Lung (tissue), 11 donors: ENCODE measurements at regions not wholly inside any gene's neighbourhood (a gene's known extent, or its start where the extent isn't known, plus 50 kb on each side); places are given as distances from the start of the nearest gene placed in this dataset.

Source experiments
- ATAC-seq: fragments of 200-7000 bp; cut with Tn5 transposase; one replicate; pipeline ENCODE4 v1.9.1; 2020; ENCODE audit warnings: moderate number of reproducible peaks; ENCODE audit not compliant: insufficient read depth, low FRiP score
- DNase-seq, 3 donors: peaks; one replicate each; pipeline ENCODE4 v3.0.0-alpha.2; 2013 to 2017
- H3K27ac ChIP-seq, 2 donors: one replicate each; pipeline ENCODE4 v1.5.1; 2013; ENCODE audit warnings: mild to moderate bottlenecking in 2 of 2, moderate library complexity in 2 of 2, control low read depth in 1 of 2, inconsistent platforms in 1 of 2, low read depth in 1 of 2, low read length in 1 of 2
- H3K27me3 ChIP-seq, 3 donors: one replicate each; pipeline ENCODE4 v1.5.1; 2013; ENCODE audit warnings: low read length in 2 of 3; ENCODE audit not compliant: control insufficient read depth in 3 of 3, insufficient read depth in 3 of 3
- H3K36me3 ChIP-seq, 4 donors: one replicate each; pipeline ENCODE4 v1.5.1; 2013; ENCODE audit warnings: low read length in 4 of 4, mild to moderate bottlenecking in 1 of 4, moderate library complexity in 1 of 4; ENCODE audit not compliant: control insufficient read depth in 4 of 4, insufficient read depth in 4 of 4
- H3K4me1 ChIP-seq, 5 donors: one replicate each; pipeline ENCODE4 v1.5.1; 2013; ENCODE audit warnings: low read length in 5 of 5, mild to moderate bottlenecking in 2 of 5, moderate library complexity in 1 of 5; ENCODE audit not compliant: control insufficient read depth in 5 of 5, insufficient read depth in 5 of 5
- H3K4me3 ChIP-seq: one replicate; pipeline ENCODE4 v1.5.1; 2013; ENCODE audit warnings: mild to moderate bottlenecking, control low read depth, moderate library complexity
- H3K9ac ChIP-seq, 2 donors: one replicate each; pipeline ENCODE4 v1.5.1; 2013; ENCODE audit warnings: low read length in 2 of 2, control low read depth in 1 of 2; ENCODE audit not compliant: insufficient read depth in 1 of 2
- H3K9me3 ChIP-seq, 4 donors: one replicate each; pipeline ENCODE4 v1.5.1; 2013; ENCODE audit warnings: low read length in 3 of 4, mild to moderate bottlenecking in 1 of 4, moderate library complexity in 1 of 4; ENCODE audit not compliant: control insufficient read depth in 4 of 4, insufficient read depth in 3 of 4
- whole genome bisulfite sequencing, 2 donors: extraction: QIAGEN DNeasy Blood & Tissue Kit; methylation state at CpG; one replicate each; pipeline ENCODE4 v1.1.7; 2013; 5-methylcytosine and 5-hydroxymethylcytosine counted together
- TF ChIP-seq, protein P1 (sequence below): IDR thresholded peaks from 2 replicates; pipeline ENCODE4 v1.5.1; 2012; ENCODE audit warnings: mild to moderate bottlenecking; ENCODE audit errors: control extremely low read depth, extremely low read depth
- donor health status: control.
- donor health status: control.
- donor health status: Bipolar disorder and iron deficiency.
- donor health status: healthy.
- donor health status: DM: yes; HTN: yes; CAD: no.

GRCh38 chr15:31156226-31156625 is 54.7 kb upstream of the TRPM1 start:
- H3K9ac ChIP-seq = no peak overlapping the region

GRCh38 chr15:31156808-31157207 is 55.3 kb upstream of the TRPM1 start:
- WGBS, 2 donors = 93 to 94% methylated on average over 4 of the region's 4 CpGs
- no peak for DNase-seq
- TF ChIP-seq, protein P1, sequence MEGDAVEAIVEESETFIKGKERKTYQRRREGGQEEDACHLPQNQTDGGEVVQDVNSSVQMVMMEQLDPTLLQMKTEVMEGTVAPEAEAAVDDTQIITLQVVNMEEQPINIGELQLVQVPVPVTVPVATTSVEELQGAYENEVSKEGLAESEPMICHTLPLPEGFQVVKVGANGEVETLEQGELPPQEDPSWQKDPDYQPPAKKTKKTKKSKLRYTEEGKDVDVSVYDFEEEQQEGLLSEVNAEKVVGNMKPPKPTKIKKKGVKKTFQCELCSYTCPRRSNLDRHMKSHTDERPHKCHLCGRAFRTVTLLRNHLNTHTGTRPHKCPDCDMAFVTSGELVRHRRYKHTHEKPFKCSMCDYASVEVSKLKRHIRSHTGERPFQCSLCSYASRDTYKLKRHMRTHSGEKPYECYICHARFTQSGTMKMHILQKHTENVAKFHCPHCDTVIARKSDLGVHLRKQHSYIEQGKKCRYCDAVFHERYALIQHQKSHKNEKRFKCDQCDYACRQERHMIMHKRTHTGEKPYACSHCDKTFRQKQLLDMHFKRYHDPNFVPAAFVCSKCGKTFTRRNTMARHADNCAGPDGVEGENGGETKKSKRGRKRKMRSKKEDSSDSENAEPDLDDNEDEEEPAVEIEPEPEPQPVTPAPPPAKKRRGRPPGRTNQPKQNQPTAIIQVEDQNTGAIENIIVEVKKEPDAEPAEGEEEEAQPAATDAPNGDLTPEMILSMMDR = no peak
- no peak overlapping the region for H3K4me3 ChIP-seq
- H3K9me3 ChIP-seq = no peaks in the 10 kb centered on the region
- no peak overlapping the region for H3K27ac ChIP-seq
- no peaks in the 10 kb centered on the region for H3K36me3 ChIP-seq
- H3K4me1 ChIP-seq = no peaks in the 10 kb centered on the region
- H3K27me3 ChIP-seq = no peaks in the 10 kb centered on the region
- no peak for ATAC-seq
- no peak overlapping the region for H3K9ac ChIP-seq

More at GRCh38 chr15:31156226-31156625, 54.7 kb upstream of the TRPM1 start:
- DNase-seq (no peak), ATAC-seq (no peak)
- TF ChIP-seq, protein P1 = no peak
- no peaks in the 10 kb centered on the region for H3K27me3 ChIP-seq
- no peak overlapping the region for H3K27ac ChIP-seq
- no peaks in the 10 kb centered on the region for H3K9me3 ChIP-seq
- no peaks in the 10 kb centered on the region for H3K4me1 ChIP-seq
- H3K4me3 ChIP-seq = no peak overlapping the region
- no peaks in the 10 kb centered on the region for H3K36me3 ChIP-seq
- 98 to 100% methylated on average over 1 of the region's 1 CpG for WGBS, 2 donors

DNA sequence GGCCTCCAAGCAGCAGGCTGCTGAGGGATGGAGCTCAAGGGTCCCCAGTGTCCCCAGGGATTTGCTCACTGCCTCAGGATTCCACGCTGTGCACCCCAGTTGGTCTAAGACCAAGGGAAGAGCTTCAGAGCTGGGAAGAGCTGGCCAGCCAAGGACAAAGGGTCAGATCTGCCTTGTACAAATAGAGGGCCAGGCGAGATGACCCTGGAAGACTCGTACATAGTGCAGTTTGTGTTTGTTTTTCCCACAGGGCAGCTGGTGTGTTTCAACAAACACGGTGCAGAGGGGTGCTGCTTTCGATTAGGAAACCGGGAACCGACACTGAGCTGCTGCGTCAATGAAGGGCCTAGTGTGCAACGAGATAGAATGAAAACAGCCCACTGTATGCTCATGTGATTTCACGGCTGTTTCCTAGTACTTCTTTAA is 56.1 kb upstream of the TRPM1 start:
- TF ChIP-seq, protein P1 = no peak
- no peak overlapping the region for H3K4me3 ChIP-seq
- H3K27ac ChIP-seq = no peak overlapping the region
- ATAC-seq (no peak), DNase-seq (peak; percentile 31 to 62 (median 56))
- H3K9me3 ChIP-seq = no peaks in the 10 kb centered on the region
- no peaks in the 10 kb centered on the region for H3K27me3 ChIP-seq
- WGBS, 2 donors = 71 to 85% methylated on average over 10 of the region's 10 CpGs
- H3K36me3 ChIP-seq = no peaks in the 10 kb centered on the region
- no peak overlapping the region for H3K9ac ChIP-seq
- no peaks in the 10 kb centered on the region for H3K4me1 ChIP-seq

- DNase-seq (peak in 1 of 3 donors; percentile 21), ATAC-seq (no peak)
- 60 to 78% methylated on average over 11 of the region's 11 CpGs for WGBS, 2 donors
- no peaks in the 10 kb centered on the region for H3K4me1 ChIP-seq
- TF ChIP-seq, protein P1 = no peak
- no peaks in the 10 kb centered on the region for H3K36me3 ChIP-seq
- no peak overlapping the region for H3K9ac ChIP-seq
- no peaks in the 10 kb centered on the region for H3K27me3 ChIP-seq
- no peak overlapping the region for H3K27ac ChIP-seq
- no peak overlapping the region for H3K4me3 ChIP-seq
- no peaks in the 10 kb centered on the region for H3K9me3 ChIP-seq
Measured at GRCh38 chr15:31158858-31159569, 57.5 kb upstream of the TRPM1 start.
